NCI-H524 (cell line): ENCODE measurements at regions not wholly inside any gene's neighbourhood (a gene's known extent, or its start where the extent isn't known, plus 50 kb on each side); places are given as distances from the start of the nearest gene placed in this dataset.
"Not testable (repeated sequence)": the region's sequence is repeated elsewhere in the genome, so short reads cannot be mapped to it uniquely, and the experiment has no call there.

Experiments
- DNase-seq, 2 experiments: peaks; one replicate each; lab custom pipeline; 2025; lab: John Stamatoyannopoulos, UW

DNA sequence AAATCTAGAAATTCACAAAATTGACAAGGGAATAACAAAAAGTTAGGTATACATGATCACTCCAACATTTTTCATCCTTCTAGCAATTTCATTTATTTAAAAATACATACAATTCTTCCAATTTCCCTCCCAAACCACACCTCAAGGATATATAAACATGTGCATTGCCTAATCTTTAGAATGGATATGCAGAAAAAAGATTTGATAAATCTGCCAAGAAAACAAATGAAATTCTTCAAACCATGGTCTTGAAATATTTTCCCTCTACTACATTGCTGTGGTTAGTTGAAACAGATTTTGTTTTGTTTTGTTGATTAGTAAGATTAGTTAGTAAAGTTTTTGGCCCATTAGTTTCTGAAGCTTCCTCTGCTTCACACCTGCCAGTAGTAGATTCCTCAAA lies 703.3 kb upstream of the CCDC179 start:
- no peak for DNase-seq

DNA sequence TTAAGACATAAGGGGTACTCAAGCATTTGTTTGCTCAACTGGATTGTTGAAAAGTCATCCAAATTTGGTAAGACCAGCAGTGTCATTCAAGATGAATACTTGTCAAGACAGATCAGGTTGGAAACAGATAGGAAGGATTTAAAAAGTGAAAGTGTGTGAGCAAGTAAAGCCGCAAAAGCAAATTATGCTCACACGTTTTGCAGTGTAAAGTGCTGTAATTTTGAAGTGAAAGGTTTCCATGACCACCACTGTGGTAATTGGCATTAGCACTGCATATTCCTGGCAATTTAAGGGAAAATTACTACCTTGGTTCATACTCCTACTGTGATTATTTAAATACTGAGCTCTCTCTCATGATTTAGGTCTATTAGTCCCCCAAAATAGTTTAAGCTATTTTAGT lies 704.1 kb upstream of the CCDC179 start:
- DNase-seq = no peak

DNA sequence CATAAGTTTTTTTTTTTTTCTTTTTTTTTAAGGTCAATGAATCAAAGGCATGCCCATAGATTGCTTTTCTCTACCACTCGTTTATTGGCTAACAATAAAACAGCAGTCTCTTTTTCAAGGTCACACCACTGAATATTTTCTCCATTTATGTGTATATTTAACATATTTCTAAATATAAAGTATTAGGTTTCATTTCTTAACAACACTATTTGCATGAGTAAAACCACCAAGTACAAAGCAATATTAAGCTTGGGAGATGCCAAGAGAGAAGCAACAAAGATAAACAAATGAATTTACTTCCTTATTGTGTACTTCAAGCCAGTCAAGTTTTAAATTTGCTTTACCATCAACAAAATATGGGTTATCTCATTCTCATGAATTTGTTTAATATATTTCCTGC lies 708.9 kb upstream of the CCDC179 start:
- DNase-seq = no peak

DNA sequence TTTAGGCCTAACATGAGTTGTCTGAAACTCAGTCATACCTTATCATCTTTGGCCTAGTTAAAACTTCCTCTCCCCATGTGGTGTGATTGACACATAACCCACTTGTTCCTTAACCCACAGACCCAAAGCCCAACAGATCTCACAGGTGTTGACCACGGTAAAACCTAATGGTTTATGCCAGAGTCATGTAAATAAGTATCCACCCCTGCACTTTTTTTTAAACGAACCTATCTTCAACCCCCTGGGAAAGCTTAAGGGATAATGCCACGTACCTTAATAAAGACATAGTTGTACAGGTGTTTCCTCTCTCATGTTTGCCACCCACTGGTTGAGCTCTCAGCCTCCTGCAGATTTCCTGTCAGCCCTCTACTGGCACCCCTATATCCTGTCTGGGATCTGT lies 709.3 kb upstream of the CCDC179 start:
- no peak for DNase-seq

DNA sequence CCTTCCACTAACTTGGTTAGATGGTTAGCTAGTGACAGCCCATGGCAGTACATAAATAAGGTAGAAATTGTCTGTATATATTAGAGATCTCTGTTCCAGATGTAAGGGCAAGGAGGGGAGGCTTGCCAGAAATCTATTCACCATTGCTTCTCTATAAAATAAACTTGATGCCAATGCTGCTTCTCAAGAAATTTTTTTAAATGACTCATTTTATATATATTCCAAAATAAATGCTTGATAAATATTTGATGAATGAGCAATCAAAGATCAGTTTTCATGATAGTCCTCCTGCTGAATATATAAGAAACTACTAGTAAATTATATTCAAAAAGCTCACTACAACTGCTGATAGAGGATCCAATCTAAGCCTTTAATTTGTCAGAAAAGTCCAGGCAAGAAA lies 710.6 kb upstream of the CCDC179 start:
- DNase-seq = no peak

DNA sequence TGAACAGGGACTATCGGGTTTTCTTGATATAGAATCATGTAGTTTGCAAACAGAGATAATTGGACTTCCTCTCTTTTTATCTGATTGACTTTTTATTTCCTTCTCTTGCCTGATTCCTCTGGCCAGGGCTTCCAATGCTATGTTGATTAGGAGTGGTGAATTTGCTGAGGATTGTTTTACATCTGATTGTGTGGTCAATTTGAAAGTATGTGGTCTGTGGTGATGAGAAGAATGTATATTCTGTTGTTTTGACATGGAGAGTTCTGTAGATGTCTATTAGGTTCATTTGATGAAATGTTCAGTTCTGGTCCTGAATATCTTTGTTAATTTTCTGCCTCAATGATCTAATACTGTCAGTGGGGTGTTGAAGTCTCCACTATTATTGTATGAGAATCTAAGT lies 713.2 kb upstream of the CCDC179 start:
- DNase-seq = no peak

DNA sequence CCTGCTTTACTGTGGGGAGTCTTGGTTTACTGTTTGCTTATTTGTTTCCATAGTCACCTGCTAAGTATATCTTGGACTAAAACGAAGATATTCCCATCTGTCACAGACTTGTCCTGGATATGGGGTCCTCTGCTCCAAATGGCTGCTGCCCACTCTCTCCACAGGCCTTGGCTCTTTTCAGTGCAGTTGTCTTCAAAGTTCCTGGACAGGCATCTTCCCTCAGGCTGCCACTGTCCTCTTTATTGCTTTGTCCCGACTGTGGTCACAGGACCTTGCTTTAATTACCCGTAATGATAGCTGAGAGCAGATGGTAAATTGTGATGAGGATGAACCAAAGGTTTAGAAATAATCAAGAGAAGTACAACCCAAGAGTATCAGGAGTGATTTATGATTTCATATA lies 713.9 kb upstream of the CCDC179 start:
- no peak for DNase-seq

DNA sequence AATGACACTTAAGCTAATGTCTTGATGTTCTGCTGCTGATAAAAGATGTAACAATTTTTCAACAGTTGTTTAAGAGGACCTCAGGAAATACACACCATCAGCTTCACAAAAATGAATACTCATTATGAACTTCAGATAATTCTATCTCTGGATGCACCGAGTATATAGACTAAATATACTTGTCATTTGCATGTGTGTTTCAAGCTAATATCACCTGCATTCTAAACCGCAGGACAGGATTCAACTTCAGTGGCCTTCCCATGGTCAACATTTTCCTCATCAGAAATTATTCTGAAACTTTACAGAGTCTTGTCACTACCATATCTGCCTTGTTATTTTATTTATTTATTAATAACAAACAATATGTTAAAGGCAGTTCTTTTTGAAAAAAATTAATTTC lies 717.0 kb upstream of the CCDC179 start:
- no peak for DNase-seq

DNA sequence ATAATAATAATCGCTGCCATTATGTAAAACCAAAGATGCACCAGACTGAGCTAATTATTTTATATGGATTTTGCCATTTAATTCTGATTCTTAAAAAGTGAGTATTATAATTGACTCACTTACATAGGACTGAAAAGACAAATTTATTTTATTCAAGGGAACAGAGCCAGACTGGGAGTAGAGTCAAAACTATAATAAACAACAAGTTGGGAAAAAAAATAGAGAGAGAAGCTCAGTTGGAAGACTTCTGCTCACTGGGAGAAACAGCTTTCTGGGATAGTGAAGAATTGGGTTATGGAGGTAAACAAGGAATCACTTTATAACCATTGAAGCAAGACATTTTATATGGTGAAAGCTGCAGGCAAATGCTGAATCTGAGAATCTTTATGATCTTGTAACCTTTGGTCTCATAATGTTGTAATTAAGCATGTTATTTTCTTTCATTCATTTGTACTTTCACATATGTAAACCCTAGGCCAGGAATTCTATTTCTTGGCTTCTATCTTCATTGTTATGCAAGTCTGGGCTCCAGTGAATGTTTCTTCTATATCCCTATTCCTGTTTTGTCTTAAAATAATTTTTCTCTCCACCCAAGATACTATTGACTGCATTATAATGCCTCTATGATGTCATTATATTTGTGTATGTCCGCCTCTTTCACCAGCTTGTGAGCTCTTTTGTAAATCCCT lies 725.3 kb upstream of the CCDC179 start:
- DNase-seq = no peak

DNA sequence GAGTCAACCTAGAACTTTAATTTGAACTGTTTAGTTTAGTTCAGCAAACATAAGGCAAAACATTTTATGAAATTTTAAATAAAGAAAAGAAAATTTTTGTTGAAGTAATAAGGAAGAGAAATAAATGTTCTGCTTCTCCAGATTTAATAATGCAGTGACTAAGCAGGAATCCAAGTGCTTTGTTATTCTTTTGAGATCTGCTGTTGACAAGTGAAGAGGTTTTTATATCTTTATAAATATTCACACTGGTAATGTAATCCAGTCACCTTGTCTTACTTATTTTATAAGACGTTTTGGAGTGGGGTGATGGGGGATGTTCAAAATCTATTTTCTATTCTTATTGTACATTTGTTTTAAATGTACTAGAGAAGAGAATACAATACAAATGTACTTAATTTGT lies 725.9 kb upstream of the CCDC179 start:
- no peak for DNase-seq

DNA sequence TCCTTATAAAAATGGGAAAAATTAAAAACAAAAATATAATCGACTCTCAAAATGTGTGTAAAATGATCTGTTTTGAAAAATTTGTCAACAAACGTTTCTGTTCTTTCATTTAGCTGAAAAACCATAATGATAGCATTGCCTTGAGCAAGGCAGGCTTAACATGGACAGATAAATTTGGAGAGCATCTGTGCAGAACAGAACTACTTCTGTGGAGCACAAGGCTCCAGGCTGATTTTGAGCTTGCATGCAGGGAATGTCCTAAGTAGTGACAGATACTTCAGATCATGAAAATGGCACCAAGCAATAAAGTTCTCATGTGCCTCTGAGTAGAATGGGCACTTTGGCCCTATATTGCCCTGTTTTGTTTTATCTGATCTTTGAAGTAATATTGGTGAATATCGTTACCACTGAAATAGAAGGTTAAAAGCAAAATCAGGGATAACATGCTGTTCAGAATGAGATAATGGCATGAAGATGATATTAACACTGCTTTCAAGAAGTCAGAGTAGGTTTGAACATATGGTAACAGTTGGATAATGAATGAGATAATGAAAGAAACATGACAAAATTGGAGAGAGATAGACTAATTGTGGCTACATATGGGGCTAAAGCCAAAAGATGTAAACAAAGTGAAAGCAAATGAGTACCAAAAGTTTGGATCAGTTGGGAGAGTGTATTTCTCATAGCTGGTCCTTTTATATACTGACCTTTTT lies 730.5 kb upstream of the CCDC179 start:
- no peak for DNase-seq

DNA sequence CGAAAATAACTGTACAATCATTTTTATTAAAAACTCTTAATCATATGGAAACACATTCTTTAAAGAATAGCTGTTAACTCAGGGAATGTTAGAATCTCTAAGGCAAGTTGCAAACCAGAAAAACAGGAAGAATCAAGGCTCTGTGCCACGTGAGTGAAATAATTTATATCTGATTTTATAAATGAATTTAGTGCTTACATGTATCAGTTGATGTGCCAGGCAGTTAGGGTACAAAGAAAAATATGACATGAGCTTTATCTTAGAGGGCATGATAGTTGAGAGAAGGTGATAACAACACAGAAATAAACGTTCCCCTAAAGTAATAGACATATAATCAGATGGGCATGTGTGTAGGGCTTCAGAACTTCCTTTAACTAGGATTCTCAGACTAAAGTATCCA lies 734.5 kb upstream of the CCDC179 start:
- no peak for DNase-seq

DNA sequence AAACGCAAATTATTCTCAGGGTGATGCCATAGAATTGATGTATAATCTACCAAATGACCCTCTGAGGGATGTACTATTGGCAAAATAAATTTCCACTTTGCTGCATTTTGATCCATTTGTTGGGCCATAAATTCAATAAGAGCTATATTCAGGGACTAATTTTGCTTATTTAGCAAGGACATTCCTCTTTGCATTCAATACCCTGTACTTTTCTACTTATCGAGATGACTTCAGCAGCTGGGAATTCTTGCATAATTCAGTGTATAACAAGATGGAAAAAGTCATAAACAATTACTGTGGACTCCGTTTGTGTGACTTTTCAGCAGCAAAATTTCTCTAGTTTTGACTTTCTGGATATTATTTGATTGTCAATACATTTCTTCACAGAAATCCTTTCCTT lies 744.7 kb upstream of the CCDC179 start:
- DNase-seq = no peak

DNA sequence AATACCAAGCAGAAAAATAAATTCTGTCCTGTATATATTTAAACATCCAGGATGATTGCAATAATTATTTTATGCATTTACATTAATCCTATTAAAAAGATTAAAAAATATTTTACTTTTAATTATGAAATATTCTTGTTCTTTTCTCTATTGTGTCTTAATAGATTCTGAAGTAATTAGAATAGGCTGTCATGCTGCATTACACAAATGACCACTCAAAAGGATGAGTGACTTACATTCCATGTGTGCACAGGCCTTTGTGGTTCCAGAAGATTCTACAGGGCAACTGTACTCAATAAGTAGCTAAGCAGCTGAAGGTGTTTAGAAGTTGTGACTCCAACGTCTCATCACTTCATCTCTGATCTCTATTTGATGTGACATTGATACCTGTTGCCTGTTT lies 745.9 kb upstream of the CCDC179 start:
- no peak for DNase-seq

DNA sequence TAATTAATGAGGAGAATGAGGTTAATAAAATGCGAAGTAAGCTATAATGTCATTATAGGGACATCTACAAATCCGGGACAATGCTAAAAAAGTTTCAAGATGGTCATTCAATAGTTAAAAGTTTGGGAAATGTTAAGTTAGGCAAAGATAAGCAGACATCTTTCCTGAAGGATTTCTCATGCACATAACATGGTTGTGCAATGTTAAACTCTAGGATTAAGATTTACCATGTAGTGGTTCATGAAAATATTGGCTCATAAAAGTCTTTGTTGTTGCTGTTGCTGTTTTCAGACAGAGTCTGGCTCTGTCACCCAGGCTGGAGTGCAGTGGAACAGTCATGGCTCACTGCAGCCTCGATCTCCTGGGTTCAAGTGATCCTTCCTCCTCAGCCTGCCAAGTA lies 751.5 kb upstream of the CCDC179 start:
- no peak for DNase-seq

DNA sequence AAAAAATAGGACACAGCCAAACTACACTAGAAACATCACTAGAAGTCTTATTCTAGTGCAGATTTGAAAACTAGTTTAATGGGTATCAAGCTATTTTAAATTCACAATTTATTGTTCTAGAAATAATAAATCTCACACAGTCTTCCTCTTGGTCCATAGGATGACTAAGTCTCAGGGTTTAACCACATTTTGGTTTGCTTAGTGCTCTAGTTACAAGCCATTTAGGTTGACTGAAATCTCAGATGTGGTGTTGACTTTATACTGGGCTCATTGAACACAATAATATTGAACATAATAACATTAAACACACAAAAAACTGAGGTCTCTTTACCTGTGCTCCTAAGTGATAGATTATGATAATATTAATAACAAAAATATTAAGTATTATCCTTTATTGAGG lies 760.3 kb upstream of the CCDC179 start:
- DNase-seq = no peak

DNA sequence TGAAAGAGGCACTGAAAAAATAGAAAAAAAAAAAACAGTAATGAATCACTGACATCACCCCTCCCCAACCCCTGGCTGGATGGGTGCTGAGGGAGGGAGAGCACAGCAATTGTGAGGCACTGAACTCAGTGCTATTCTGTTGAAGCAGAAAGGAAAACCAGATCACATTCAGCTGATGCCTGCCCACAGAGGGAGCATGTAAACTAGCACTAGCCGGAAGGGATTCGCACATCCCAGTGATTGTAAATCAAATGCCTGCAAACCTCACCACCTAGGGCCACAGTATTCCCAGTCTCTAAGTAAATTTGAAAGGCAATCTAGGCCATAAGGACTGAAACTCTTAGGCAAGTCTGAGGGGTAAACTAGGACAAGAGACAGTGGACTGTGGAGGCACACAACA lies 772.0 kb upstream of the CCDC179 start:
- DNase-seq = no peak

DNA sequence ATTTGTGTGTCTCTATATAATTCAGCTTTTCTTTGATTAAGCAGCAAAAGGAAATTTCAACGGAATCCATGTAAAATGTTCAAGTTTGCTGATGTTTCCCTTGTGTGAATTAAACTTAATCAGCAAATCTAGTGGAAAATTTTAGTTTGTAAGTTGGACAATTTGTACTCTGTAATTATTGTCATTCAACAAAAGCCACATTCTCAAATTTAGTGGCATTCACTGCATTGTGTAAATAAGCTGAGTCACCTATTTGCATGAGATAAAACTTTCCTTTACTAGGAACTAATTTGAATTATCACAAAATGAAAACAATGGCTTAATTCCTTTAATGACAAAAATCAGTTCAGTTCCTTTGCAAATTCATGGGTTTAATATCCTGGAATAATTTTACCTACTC lies 784.2 kb upstream of the CCDC179 start:
- no peak for DNase-seq

DNA sequence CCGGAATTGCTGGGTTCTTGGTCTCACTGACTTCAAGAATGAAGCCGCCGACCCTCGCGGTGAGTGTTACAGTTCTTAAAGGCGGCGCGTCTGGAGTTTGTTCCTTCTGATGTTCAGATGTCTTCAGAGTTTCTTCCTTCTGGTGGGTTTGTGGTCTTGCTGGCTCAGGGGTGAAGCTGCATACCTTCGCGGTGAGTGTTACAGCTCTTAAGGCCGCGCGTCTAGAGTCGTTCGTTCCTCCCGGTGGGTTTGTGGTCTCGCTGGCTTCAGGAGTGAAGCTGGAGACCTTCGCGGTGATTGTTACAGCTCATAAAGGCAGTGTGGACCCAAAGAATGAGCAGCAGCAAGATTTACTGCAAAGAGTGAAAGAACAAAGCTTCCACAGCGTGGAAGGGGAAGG lies 792.1 kb upstream of the CCDC179 start:
- not testable (repeated sequence) for DNase-seq

DNA sequence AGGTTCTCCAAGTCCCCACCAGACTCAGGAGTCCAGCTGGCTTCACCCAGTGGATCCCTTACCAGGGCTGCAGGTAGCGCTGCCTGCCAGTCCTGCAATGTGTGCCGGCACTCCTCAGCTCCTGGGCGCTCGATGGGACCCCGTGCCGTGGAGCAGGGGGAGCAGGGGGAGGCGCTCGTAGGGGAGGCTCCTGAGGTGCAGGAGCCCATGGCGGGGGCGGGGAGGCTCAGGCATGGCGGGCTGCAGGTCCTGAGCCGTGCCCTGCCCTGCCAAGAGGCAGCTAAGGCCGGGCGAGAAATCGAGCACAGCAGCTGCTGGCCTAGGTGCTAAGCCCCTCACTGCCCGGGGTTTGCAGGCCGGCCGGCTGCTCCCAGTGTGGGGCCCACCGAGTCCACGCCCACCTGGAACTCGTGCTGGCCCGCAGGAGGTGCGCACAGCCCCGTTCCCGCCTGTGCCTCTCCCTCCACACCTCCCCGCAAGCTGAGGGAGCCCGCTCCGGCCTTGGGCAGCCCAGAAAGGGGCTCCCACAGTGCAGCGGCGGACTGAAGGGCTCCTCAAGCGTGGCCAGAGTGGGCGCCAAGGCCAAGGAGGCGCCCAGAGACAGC lies 792.9 kb upstream of the CCDC179 start:
- no peak for DNase-seq

DNA sequence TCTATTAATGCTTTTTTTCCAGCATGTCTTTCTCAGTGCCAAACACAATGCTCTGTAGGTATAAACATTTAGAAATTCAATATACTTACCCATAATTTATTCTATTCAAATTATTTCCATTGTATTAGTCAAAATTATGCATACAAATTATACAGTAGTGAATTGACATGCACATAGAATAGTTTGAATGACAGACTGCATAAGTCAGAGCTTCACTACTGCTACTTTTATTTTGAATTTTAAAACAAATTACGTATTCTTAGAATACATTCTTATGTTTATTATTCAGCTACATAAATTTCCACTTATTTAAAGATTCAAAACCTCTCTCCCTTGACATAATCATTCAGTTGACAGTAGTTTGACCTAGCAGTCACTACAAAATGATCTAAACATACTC lies 808.0 kb upstream of the CCDC179 start:
- DNase-seq = no peak

DNA sequence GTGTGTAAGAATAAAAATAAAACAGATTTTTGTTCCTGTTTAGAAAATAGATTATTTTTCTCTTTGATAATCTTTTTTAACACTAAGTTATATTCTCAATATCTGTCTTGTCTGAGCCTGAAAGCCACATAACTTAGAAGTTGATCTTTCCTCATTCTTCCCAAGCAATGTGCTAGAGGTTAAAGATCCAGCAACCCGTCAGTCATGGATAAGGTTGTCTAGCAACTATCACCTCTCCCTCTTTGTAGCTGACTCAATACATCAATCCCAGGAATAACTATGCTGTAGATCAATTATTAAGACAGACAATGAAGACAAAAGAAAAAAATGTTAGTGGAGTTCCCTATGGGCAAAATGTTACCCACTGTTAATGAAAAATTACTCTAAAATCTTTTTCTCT lies 813.1 kb upstream of the CCDC179 start:
- DNase-seq = no peak

DNA sequence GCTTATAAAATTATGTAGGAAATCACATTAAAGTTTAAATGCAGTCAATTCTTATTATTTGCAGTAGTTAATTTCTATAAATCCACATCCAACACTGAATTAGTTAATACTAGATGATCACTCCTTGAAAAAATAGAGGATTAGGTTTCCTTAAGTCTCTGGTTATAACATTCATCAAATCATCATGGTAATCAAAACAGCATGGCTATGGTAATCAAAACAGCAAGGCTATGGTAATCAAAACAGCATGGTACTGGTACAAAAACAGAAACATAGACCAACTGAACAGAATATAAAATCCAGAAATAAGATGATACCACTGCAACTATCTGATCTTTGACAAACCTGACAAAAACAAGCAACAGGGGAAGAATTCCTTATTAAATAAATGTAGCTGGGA lies 814.6 kb upstream of the CCDC179 start:
- no peak for DNase-seq

DNA sequence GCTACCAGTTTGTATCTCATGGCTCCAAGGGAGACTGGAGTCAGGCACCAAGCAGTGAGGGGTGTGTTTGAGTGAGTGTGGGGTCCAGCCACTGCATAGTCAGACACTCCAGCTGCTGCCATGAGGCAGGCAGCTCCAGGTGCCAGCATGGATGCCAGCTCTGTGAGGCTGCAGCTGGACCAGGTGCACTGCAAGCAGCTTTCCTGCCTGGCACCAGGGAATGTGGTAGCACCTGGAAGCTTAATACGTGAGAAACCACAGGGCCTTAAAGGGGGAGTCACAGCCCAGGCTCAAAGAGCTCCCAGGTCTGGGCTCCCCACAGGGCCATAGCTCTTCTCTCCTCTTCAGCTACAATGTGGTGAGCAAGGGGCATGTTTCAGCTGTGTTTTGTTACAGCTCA lies 817.8 kb upstream of the LUZP2 start:
- DNase-seq = no peak
